IMR-90 (cell line): ENCODE measurements at regions not wholly inside any gene's neighbourhood (a gene's known extent, or its start where the extent isn't known, plus 50 kb on each side); places are given as distances from the start of the nearest gene placed in this dataset.

Source experiments
- ATAC-seq: fragments of 200-7000 bp; cut with Tn5 transposase; 2 replicates; pipeline ENCODE4 v1.9.1; 2020; ENCODE audit warnings: low read depth, mild to moderate bottlenecking, moderate library complexity
- BruUV-seq: library from RNA; stranded (reverse); fragments of 400-500 nt; replicated peaks from 2 replicates; lab custom pipeline; 2021; lab: Mats Ljungman, UMichigan
- CTCF ChIA-PET: fragments of 300-600 bp; formaldehyde crosslinking; extraction: SDS; loops from one replicate; lab custom pipeline; 2021; ENCODE audit warnings: antibody characterized with exemption; lab: Yijun Ruan, JAX
- POLR2A ChIA-PET: fragments of 300-600 bp; sonication (Branson Sonifier 250); formaldehyde crosslinking; loops from one replicate; lab custom pipeline; 2022; ENCODE audit warnings: antibody characterized with exemption; ENCODE audit not compliant: unreplicated experiment; lab: Charles Lee
- DNase-seq: peaks from one replicate; pipeline ENCODE4 v3.0.0; 2013
- H2AFZ ChIP-seq: replicated peaks from 2 replicates; pipeline ENCODE3; 2013; ENCODE audit warnings: low read length, mild to moderate bottlenecking; ENCODE audit not compliant: poor library complexity
- H2AK5ac ChIP-seq: 2 replicates; pipeline ENCODE4 v1.6.1; 2013; ENCODE audit warnings: low read depth, low read length, inconsistent platforms
- H2AK9ac ChIP-seq: replicated peaks from 2 replicates; pipeline ENCODE3; 2013; ENCODE audit warnings: mild to moderate bottlenecking, low read depth, low read length, moderate library complexity; ENCODE audit not compliant: poor library complexity
- H2BK120ac ChIP-seq: 2 replicates; pipeline ENCODE4 v1.6.1; 2013; ENCODE audit warnings: low read depth, low read length, inconsistent platforms
- H2BK15ac ChIP-seq: 3 replicates; pipeline ENCODE4 v1.6.1; 2013; ENCODE audit warnings: low read depth, low read length, inconsistent platforms
- H2BK20ac ChIP-seq: 2 replicates; pipeline ENCODE4 v1.6.1; 2013; ENCODE audit warnings: low read depth, mild to moderate bottlenecking, inconsistent platforms, low read length, moderate library complexity
- H2BK5ac ChIP-seq: 2 replicates; pipeline ENCODE4 v1.6.1; 2013; ENCODE audit warnings: mild to moderate bottlenecking, low read depth, low read length, inconsistent platforms; ENCODE audit not compliant: poor library complexity, severe bottlenecking
- H3K14ac ChIP-seq: replicated peaks from 2 replicates; pipeline ENCODE4 v1.6.1; 2013; ENCODE audit warnings: low read depth, low read length, inconsistent platforms
- H3K18ac ChIP-seq: 2 replicates; pipeline ENCODE4 v1.6.1; 2013; ENCODE audit warnings: low read depth, low read length, control low read depth
- H3K23ac ChIP-seq: 2 replicates; pipeline ENCODE4 v1.6.1; 2013; ENCODE audit warnings: low read depth, low read length, inconsistent platforms
- H3K27ac ChIP-seq: 2 replicates; pipeline ENCODE4 v1.5.1; 2013; ENCODE audit warnings: mild to moderate bottlenecking, control low read depth, low read length; ENCODE audit not compliant: insufficient read depth
- H3K27me3 ChIP-seq: 2 replicates; pipeline ENCODE4 v1.6.1; 2013; ENCODE audit warnings: low read length; ENCODE audit not compliant: control insufficient read depth, insufficient read depth
- H3K36me3 ChIP-seq: 2 replicates; pipeline ENCODE4 v1.6.1; 2013; ENCODE audit warnings: low read length, mixed read lengths; ENCODE audit not compliant: control insufficient read depth, insufficient read depth
- H3K4ac ChIP-seq: 2 replicates; pipeline ENCODE4 v1.6.1; 2013; ENCODE audit warnings: low read depth, low read length, inconsistent platforms
- H3K4me1 ChIP-seq: 2 replicates; pipeline ENCODE4 v1.6.1; 2013; ENCODE audit warnings: low read length, mixed read lengths; ENCODE audit not compliant: control insufficient read depth, insufficient read depth
- H3K4me2 ChIP-seq: 2 replicates; pipeline ENCODE4 v1.6.1; 2013; ENCODE audit warnings: low read depth, mild to moderate bottlenecking, control low read depth, low read length, moderate library complexity
- H3K4me3 ChIP-seq: 2 replicates; pipeline ENCODE4 v1.5.1; 2013; ENCODE audit warnings: low read depth, mild to moderate bottlenecking, control low read depth, low read length, moderate library complexity; ENCODE audit not compliant: insufficient read depth
- H3K56ac ChIP-seq: 2 replicates; pipeline ENCODE4 v1.6.1; 2013; ENCODE audit warnings: low read length, inconsistent platforms; ENCODE audit not compliant: insufficient read depth; ENCODE audit errors: extremely low read depth
- H3K79me1 ChIP-seq, 2 experiments: 2 replicates each; pipeline ENCODE4 v1.6.1; 2013; ENCODE audit warnings: low read length in 2 of 2, inconsistent platforms in 1 of 2, low read depth in 1 of 2
- H3K9ac ChIP-seq: 2 replicates; pipeline ENCODE4 v1.6.1; 2013; ENCODE audit warnings: low read depth, low read length, control low read depth
- H3K9me1 ChIP-seq: 2 replicates; pipeline ENCODE4 v1.6.1; 2013; ENCODE audit warnings: low read length, inconsistent platforms; ENCODE audit not compliant: insufficient read depth
- H3K9me3 ChIP-seq: 2 replicates; pipeline ENCODE4 v1.6.1; 2013; ENCODE audit warnings: low read length; ENCODE audit not compliant: control insufficient read depth, insufficient read depth
- H4K20me1 ChIP-seq: 2 replicates; pipeline ENCODE4 v1.6.1; 2013; ENCODE audit warnings: low read length, inconsistent platforms; ENCODE audit not compliant: insufficient read depth
- H4K5ac ChIP-seq: 2 replicates; pipeline ENCODE4 v1.6.1; 2013; ENCODE audit warnings: mild to moderate bottlenecking, low read depth, low read length, control low read depth
- H4K8ac ChIP-seq, 2 experiments: 2 replicates each; pipeline ENCODE4 v1.6.1; 2013; ENCODE audit warnings: low read depth in 2 of 2, low read length in 2 of 2, control low read depth in 1 of 2, inconsistent platforms in 1 of 2
- H4K91ac ChIP-seq: 2 replicates; pipeline ENCODE4 v1.6.1; 2013; ENCODE audit warnings: low read depth, low read length, inconsistent platforms; ENCODE audit not compliant: insufficient read depth
- WGBS, 2 experiments: methylation state at CpG; one replicate each; pipeline versions ENCODE4 v1.1.5 to v1.1.7; 2013; ENCODE audit warnings: missing lambda C conversion rate in 2 of 2; ENCODE audit not compliant: insufficient read length in 1 of 2; ENCODE audit errors: extremely low coverage in 2 of 2; 5-methylcytosine and 5-hydroxymethylcytosine counted together
- dilution Hi-C: fragments of 300-500 bp; cut with HindIII; formaldehyde crosslinking; loops from one replicate; pipeline ENCODE4 v1.14.3; 2018; ENCODE audit warnings: low sequenced_read_pairs; ENCODE audit not compliant: unreplicated experiment
- in situ Hi-C: fragments of 300-500 bp; cut with MboI; formaldehyde crosslinking; loops from 3 replicates; pipeline ENCODE4 v1.14.3; 2019; ENCODE audit warnings: low sequenced_read_pairs, inconsistent platforms, mixed read lengths
- intact Hi-C: fragments of 100-400 bp; cut with micrococcal nuclease; formaldehyde crosslinking; loops from 2 replicates; pipeline ENCODE4 v1.10.0; 2022
- TF ChIP-seq, protein P1 (sequence below): conservative IDR thresholded peaks from 2 replicates; pipeline ENCODE4 v1.5.1; 2012; ENCODE audit warnings: mild to moderate bottlenecking, low read depth, low read length, improper control_type of control experiment
- TF ChIP-seq, protein P2 (sequence below): fragments of 150-350 bp; IDR thresholded peaks from 2 replicates; pipeline ENCODE4 v1.6.1; 2016; ENCODE audit warnings: low read depth, mild to moderate bottlenecking, low read length, moderate library complexity, borderline replicate concordance

DNA sequence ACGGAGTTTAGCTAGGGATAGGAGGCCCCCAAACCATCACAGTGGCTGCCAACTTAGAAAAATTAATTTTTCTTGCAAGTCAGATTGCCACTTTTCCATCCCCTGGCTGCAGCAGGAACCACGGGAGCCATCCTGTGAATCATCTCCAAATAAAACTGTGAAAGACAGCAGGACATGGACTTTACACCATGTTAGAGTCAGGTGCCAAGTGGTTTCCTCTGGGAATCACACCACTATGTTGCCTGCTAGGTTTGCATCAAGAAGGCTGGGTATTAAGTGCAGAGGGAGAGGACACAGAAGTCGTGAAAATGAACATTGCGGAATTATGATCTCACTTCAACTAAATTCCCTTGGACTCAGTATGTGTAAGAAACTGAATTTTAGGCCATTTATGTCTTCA is 471.3 kb upstream of the GOT2 start:
- no peak overlapping the region for H3K4ac ChIP-seq
- no peak overlapping the region for H3K27ac ChIP-seq
- TF ChIP-seq, protein P1, sequence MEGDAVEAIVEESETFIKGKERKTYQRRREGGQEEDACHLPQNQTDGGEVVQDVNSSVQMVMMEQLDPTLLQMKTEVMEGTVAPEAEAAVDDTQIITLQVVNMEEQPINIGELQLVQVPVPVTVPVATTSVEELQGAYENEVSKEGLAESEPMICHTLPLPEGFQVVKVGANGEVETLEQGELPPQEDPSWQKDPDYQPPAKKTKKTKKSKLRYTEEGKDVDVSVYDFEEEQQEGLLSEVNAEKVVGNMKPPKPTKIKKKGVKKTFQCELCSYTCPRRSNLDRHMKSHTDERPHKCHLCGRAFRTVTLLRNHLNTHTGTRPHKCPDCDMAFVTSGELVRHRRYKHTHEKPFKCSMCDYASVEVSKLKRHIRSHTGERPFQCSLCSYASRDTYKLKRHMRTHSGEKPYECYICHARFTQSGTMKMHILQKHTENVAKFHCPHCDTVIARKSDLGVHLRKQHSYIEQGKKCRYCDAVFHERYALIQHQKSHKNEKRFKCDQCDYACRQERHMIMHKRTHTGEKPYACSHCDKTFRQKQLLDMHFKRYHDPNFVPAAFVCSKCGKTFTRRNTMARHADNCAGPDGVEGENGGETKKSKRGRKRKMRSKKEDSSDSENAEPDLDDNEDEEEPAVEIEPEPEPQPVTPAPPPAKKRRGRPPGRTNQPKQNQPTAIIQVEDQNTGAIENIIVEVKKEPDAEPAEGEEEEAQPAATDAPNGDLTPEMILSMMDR, result no peak
- TF ChIP-seq, protein P2, sequence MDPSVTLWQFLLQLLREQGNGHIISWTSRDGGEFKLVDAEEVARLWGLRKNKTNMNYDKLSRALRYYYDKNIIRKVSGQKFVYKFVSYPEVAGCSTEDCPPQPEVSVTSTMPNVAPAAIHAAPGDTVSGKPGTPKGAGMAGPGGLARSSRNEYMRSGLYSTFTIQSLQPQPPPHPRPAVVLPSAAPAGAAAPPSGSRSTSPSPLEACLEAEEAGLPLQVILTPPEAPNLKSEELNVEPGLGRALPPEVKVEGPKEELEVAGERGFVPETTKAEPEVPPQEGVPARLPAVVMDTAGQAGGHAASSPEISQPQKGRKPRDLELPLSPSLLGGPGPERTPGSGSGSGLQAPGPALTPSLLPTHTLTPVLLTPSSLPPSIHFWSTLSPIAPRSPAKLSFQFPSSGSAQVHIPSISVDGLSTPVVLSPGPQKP, result no peak
- no peak overlapping the region for H4K8ac ChIP-seq
- H3K27me3 ChIP-seq, result no peaks in the 10 kb centered on the region
- ATAC-seq, result no peak
- DNase-seq, result no peak
- dilution Hi-C loops, result no loop called here
- 0 out of 2 replicates have a peak, but pooled peaks cover 2% of the 10 kb centered on the region for H3K9me3 ChIP-seq
- BruUV-seq, result no TSS peak
- intact Hi-C loops, result no loop called here
- no peaks in the 10 kb centered on the region for H3K4me1 ChIP-seq
- H3K4me2 ChIP-seq, result no peak overlapping the region
- H3K9ac ChIP-seq, result no peak overlapping the region
- no peak overlapping the region for H4K5ac ChIP-seq
- H3K23ac ChIP-seq, result no peak overlapping the region
- CTCF ChIA-PET, result no interaction called here
- H2BK120ac ChIP-seq, result no peak overlapping the region
- no peak overlapping the region for H2AK5ac ChIP-seq
- no peak overlapping the region for H4K91ac ChIP-seq
- no peak overlapping the region for H2AK9ac ChIP-seq
- no peaks in the 10 kb centered on the region for H4K20me1 ChIP-seq
- no peak overlapping the region for H3K4me3 ChIP-seq
- no CpG with 5 or more reads among the region's 4 CpGs for WGBS, 2 experiments
- no peak overlapping the region for H2BK15ac ChIP-seq
- no peak overlapping the region for H3K56ac ChIP-seq
- H2BK5ac ChIP-seq, result no peak overlapping the region
- no peak overlapping the region for H2AFZ ChIP-seq
- H2BK20ac ChIP-seq, result no peak overlapping the region
- H3K18ac ChIP-seq, result no peak overlapping the region
- in situ Hi-C loops, result no loop called here
- H3K79me1 ChIP-seq, result no peaks in the 10 kb centered on the region
- POLR2A ChIA-PET, result no interaction called here
- H3K14ac ChIP-seq, result no peak overlapping the region
- no peaks in the 10 kb centered on the region for H3K9me1 ChIP-seq
- H3K36me3 ChIP-seq, result no peaks in the 10 kb centered on the region
